ENCODE measurements at regions not wholly inside any gene's neighbourhood (a gene's known extent, or its start where the extent isn't known, plus 50 kb on each side); places are given as distances from the start of the nearest gene placed in this dataset.

DNA sequence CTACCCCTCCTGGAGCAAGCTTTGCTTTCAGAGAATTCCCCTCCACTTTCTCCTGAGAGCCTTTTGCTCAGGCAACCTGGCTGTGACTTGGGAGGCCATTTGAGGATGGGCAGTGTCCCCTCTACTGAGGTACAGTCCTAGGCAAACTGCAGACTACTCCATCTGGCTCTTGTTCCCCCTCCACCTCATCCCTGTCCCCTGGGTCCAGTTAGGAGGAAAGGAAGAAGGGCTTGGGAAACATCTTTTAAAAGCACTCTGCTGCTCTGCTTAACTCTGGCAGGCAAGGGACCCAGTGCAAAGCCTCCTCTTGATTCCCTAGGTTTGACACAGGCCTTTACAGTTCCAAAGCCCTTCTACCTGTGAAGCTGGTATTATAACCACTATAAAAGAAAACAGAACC, 108.2 kb downstream of the NAV1 start:
- H3K27ac Mint-ChIP-seq = no peak overlapping the region
- ATAC-seq (replicated peaks) = no peak
- peaks cover 0 to 3% of the 10 kb centered on the region in 2 donors for H3K4me1 Mint-ChIP-seq (ENCODE audit: low read depth in 2 of 2)
- peaks cover 65 to 73% of the 10 kb centered on the region in 2 donors for H3K27me3 Mint-ChIP-seq
- no peaks in the 10 kb centered on the region for H3K9me3 Mint-ChIP-seq
- no peak overlapping the region for H3K4me3 Mint-ChIP-seq
- DNase-seq = no peak
- peaks cover 5% of the 10 kb centered on the region for H3K36me3 Mint-ChIP-seq (ENCODE audit: insufficient read depth)

- Mint-ChIP-seq H3K27me3 (peaks cover 59 to 74% of the 10 kb centered on the region in 2 donors), H3K9me3 (no peaks in the 10 kb centered on the region), H3K4me3 (peak overlapping the region in 1 of 2 donors; percentile 20), H3K27ac (no peak overlapping the region), H3K4me1 (ENCODE audit: low read depth in 2 of 2) (peaks cover 0 to 3% of the 10 kb centered on the region in 2 donors), H3K36me3 (ENCODE audit: insufficient read depth) (peaks cover 5% of the 10 kb centered on the region)
- DNase-seq (no peak), ATAC-seq (replicated peaks) (no peak)
Observed at GRCh38 chr1:201647722-201648065, 108.8 kb downstream of the NAV1 start.

GRCh38 chr1:201648066-201648906, 109.4 kb downstream of the NAV1 start:
- H3K4me3 Mint-ChIP-seq = peak overlapping the region in 1 of 2 donors; percentile 17
- ATAC-seq (replicated peaks) = no peak

DNA sequence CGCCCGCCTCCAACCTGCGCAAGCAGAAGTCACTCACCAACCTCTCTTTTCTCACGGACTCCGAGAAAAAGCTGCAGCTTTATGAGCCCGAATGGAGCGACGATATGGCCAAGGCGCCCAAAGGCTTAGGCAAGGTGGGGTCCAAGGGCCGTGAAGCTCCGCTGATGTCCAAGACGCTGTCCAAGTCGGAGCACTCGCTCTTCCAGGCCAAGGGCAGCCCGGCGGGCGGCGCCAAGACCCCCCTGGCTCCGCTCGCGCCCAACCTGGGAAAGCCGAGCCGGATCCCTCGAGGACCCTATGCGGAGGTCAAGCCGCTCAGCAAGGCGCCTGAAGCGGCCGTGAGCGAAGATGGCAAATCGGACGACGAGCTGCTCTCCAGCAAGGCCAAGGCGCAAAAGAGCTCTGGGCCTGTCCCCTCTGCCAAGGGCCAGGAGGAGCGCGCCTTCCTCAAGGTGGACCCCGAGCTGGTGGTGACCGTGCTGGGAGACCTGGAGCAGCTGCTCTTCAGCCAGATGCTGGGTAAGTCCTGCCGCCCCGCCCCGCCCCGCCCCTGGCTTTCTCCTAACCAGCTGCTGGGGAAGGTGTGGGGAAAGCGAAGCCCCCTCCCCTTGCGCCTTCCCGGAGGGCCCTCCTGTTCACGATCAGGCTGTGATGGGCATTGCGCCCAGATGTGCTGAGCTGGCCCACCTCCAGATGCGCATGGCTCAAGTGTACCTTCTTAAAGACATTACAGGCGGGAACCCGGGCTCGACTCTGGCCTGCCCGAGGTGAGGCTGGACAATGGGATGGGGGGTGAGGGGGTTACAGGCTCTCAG, 110.2 kb downstream of the NAV1 start:
- no peak for ATAC-seq (replicated peaks)

More at GRCh38 chr1:201648066-201648906, 109.4 kb downstream of the NAV1 start:
- Mint-ChIP-seq H3K27ac (no peak overlapping the region), H3K9me3 (no peaks in the 10 kb centered on the region), H3K27me3 (peaks cover 54 to 74% of the 10 kb centered on the region in 2 donors), H3K4me1 (ENCODE audit: low read depth in 2 of 2) (peaks cover 0 to 3% of the 10 kb centered on the region in 2 donors), H3K36me3 (ENCODE audit: insufficient read depth) (peaks cover 5% of the 10 kb centered on the region)
- no peak for DNase-seq

DNA sequence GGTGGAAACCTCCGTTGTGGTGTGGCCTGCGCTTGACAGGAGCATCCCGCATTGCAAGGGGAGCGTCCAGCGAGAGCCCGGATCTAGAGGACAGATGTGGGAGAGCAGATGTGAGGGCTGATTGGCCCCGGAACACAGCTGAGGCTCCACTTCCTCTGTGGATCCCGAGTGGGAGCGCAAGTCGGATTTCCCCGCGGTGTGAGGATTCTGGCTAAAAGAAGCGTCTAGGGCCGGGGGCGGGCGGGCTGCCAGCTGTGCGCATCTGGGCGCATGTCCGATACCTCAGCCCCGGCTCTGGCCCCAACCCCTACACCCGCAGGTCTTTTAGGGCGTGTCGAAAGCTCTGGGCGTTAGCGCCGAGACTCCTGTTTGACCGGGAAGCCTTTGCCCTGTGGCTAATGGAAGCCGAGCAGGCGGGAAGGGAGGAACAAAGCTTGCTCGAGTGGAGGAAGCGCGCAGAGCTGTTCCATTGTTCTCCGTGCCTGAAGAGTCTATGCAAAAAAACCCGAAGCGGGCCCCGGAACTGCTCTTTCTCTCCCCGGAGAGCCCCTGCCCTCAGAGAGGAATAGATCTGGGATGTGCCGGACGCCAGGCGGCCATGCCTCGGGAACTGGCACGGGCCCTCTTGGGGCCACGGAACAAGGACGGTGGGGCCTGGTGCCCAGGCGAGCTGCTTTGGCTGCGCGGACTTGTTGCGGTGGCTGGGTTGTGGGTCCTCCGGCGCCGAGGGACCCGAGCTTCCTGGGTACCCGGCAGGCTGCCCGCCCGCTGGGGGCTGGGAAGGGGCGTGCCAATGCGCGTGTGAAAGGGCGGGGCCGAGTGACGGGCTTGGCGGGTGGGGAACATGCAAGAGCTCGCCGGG, 111.1 kb downstream of the NAV1 start:
- peaks cover 5% of the 10 kb centered on the region for H3K36me3 Mint-ChIP-seq (ENCODE audit: insufficient read depth)
- no peaks in the 10 kb centered on the region for H3K9me3 Mint-ChIP-seq
- ATAC-seq (replicated peaks) (no peak), DNase-seq (no peak)
- peak overlapping the region; percentile 14 to 15 for H3K4me3 Mint-ChIP-seq
- H3K4me1 Mint-ChIP-seq (ENCODE audit: low read depth in 2 of 2) = peaks cover 0 to 3% of the 10 kb centered on the region in 2 donors
- no peak overlapping the region for H3K27ac Mint-ChIP-seq
- H3K27me3 Mint-ChIP-seq = peaks cover 39 to 58% of the 10 kb centered on the region in 2 donors

More for the DNA sequence above, 110.2 kb downstream of the NAV1 start:
- Mint-ChIP-seq H3K4me1 (ENCODE audit: low read depth in 2 of 2) (peaks cover 0 to 3% of the 10 kb centered on the region in 2 donors), H3K27ac (no peak overlapping the region), H3K36me3 (ENCODE audit: insufficient read depth) (peaks cover 5% of the 10 kb centered on the region), H3K27me3 (peaks cover 46 to 67% of the 10 kb centered on the region in 2 donors), H3K4me3 (peak overlapping the region; percentile 14 to 15), H3K9me3 (no peaks in the 10 kb centered on the region)
- DNase-seq = no peak

DNA sequence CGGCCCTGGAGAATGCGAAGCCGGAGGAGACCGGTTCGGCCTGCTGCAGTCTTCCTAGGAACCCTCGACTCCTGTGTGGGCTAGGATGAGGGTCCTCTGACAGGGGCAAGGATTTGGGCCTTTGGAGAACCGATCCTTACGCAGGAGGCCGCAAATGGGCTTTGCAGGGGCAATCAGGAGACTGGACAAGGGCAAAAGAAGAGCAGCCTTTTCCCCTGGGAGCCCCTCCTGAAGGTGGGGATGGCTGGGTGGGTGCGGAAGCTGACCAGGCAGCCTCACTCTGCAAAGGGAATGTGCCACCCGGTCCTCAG, 111.7 kb downstream of the NAV1 start:
- H3K27ac Mint-ChIP-seq = no peak overlapping the region
- peaks cover 0 to 3% of the 10 kb centered on the region in 2 donors for H3K4me1 Mint-ChIP-seq (ENCODE audit: low read depth in 2 of 2)
- H3K9me3 Mint-ChIP-seq = no peaks in the 10 kb centered on the region
- H3K36me3 Mint-ChIP-seq (ENCODE audit: insufficient read depth) = peaks cover 5% of the 10 kb centered on the region
- ATAC-seq (replicated peaks) (no peak), DNase-seq (no peak)
- H3K27me3 Mint-ChIP-seq = peaks cover 39 to 56% of the 10 kb centered on the region in 2 donors
- H3K4me3 Mint-ChIP-seq = no peak overlapping the region

GRCh38 chr1:201652181-201652580, 113.3 kb downstream of the NAV1 start:
- Mint-ChIP-seq H3K27ac (no peak overlapping the region), H3K4me3 (no peak overlapping the region), H3K36me3 (ENCODE audit: insufficient read depth) (peaks cover 5% of the 10 kb centered on the region), H3K9me3 (no peaks in the 10 kb centered on the region), H3K4me1 (ENCODE audit: low read depth in 2 of 2) (peaks cover 0 to 3% of the 10 kb centered on the region in 2 donors), H3K27me3 (peaks cover 27 to 46% of the 10 kb centered on the region in 2 donors)
- no peak for ATAC-seq (replicated peaks)
- no peak for DNase-seq

GRCh38 chr1:201653233-201653632, 114.3 kb downstream of the NAV1 start:
- ATAC-seq (replicated peaks) = no peak
- no peaks in the 10 kb centered on the region for H3K9me3 Mint-ChIP-seq
- H3K4me3 Mint-ChIP-seq = no peak overlapping the region

DNA sequence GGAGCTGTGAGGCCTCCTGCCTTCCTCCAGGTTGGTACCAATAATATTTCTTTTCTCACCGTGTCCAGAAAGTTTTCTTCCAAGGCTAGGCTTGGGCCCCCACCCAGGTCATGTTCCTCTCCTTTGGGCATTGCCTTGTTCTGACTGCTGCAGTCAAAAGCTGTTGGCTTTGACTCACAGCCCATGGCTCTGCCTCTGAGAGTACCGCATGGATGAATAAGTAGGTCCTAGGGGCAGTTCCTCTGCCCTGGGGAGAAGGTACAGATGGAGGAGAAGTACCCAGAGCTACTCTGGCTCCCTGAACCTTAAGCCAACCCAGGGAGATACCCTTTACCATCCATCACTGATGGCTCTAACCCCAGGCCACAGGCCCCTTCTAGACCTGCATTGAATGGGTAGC, 115.0 kb downstream of the NAV1 start:
- Mint-ChIP-seq H3K9me3 (no peaks in the 10 kb centered on the region), H3K36me3 (ENCODE audit: insufficient read depth) (peaks cover 5% of the 10 kb centered on the region), H3K4me1 (ENCODE audit: low read depth in 2 of 2) (peaks cover 0 to 3% of the 10 kb centered on the region in 2 donors), H3K27ac (no peak overlapping the region), H3K4me3 (no peak overlapping the region), H3K27me3 (peaks cover 22 to 50% of the 10 kb centered on the region in 2 donors)
- no peak for ATAC-seq (replicated peaks)
- no peak for DNase-seq

More at GRCh38 chr1:201653233-201653632, 114.3 kb downstream of the NAV1 start:
- Mint-ChIP-seq H3K36me3 (ENCODE audit: insufficient read depth) (peaks cover 5% of the 10 kb centered on the region), H3K27ac (no peak overlapping the region), H3K27me3 (peaks cover 19 to 46% of the 10 kb centered on the region in 2 donors), H3K4me1 (ENCODE audit: low read depth in 2 of 2) (peaks cover 0 to 3% of the 10 kb centered on the region in 2 donors)
- DNase-seq = no peak

GRCh38 chr1:201655243-201655642, 116.3 kb downstream of the NAV1 start:
- Mint-ChIP-seq H3K27ac (no peak overlapping the region), H3K9me3 (no peaks in the 10 kb centered on the region), H3K4me1 (ENCODE audit: low read depth in 2 of 2) (peaks cover 0 to 2% of the 10 kb centered on the region in 2 donors), H3K27me3 (peaks cover 22 to 52% of the 10 kb centered on the region in 2 donors), H3K36me3 (ENCODE audit: insufficient read depth) (peaks cover 5% of the 10 kb centered on the region), H3K4me3 (no peak overlapping the region)
- DNase-seq = no peak
- ATAC-seq (replicated peaks) = no peak

DNA sequence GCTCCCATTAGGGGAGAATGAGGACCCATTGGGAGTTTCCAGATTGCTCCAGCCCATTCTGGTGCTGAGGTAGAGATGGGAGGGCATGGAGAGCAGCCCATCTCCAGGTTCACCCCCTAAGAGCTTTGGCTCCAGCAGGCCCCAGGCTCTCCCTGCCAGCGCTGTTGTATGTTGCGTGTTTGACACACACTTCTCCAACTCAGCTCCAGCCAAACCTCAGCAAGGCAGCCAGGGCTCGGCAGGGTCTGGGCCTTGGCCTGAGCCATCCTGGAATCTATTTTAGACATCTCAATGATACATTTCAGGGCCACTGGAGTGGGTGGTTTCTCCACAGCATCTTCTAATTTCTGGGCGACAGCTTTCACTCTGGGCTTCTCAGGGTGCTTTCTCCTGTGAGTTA, 117.0 kb downstream of the NAV1 start:
- ATAC-seq (replicated peaks) = no peak
- no peaks in the 10 kb centered on the region for H3K9me3 Mint-ChIP-seq
- H3K4me1 Mint-ChIP-seq (ENCODE audit: low read depth in 2 of 2) = no peaks in the 10 kb centered on the region
- no peak overlapping the region for H3K4me3 Mint-ChIP-seq
- peaks cover 18 to 46% of the 10 kb centered on the region in 2 donors for H3K27me3 Mint-ChIP-seq
- H3K36me3 Mint-ChIP-seq (ENCODE audit: insufficient read depth) = no peaks in the 10 kb centered on the region
- H3K27ac Mint-ChIP-seq = no peak overlapping the region
- DNase-seq = no peak

- no peaks in the 10 kb centered on the region for H3K36me3 Mint-ChIP-seq (ENCODE audit: insufficient read depth)
- ATAC-seq (replicated peaks) = no peak
- H3K4me1 Mint-ChIP-seq (ENCODE audit: low read depth in 2 of 2) = no peaks in the 10 kb centered on the region
- peaks cover 12 to 40% of the 10 kb centered on the region in 2 donors for H3K27me3 Mint-ChIP-seq
- H3K27ac Mint-ChIP-seq = no peak overlapping the region
- no peak for DNase-seq
- H3K9me3 Mint-ChIP-seq = no peaks in the 10 kb centered on the region
- H3K4me3 Mint-ChIP-seq = no peak overlapping the region
Observed at GRCh38 chr1:201656311-201657032, 117.5 kb downstream of the NAV1 start.

Data from effector memory CD8-positive, alpha-beta T cell (primary cell).